ENCODE measurements at regions not wholly inside any gene's neighbourhood (a gene's known extent, or its start where the extent isn't known, plus 50 kb on each side); places are given as distances from the start of the nearest gene placed in this dataset.

- no peak overlapping the region for H3K4me3 ChIP-seq (ENCODE audit: low read depth, low read length)
- DNase-seq (ENCODE audit: low read depth): no peak
- TF ChIP-seq MAX (IDR thresholded peaks at IDR 0.05; ENCODE audit: low read depth, low read length) (no peak), CTCF (IDR thresholded peaks at IDR 0.05; ENCODE audit: low read depth, low read length) (no peak), POLR2A (IDR thresholded peaks at IDR 0.05; ENCODE audit: extremely low read depth, insufficient read length) (no peak), MYC (IDR thresholded peaks at IDR 0.05; ENCODE audit: low read depth, low read length) (no peak)
Measured at GRCh38 chr3:194084284-194084683, 51.7 kb upstream of the HES1 start.
